ENCODE measurements at regions not wholly inside any gene's neighbourhood (a gene's known extent, or its start where the extent isn't known, plus 50 kb on each side); places are given as distances from the start of the nearest gene placed in this dataset.
"Not testable (repeated sequence)": the region's sequence is repeated elsewhere in the genome, so short reads cannot be mapped to it uniquely, and the experiment has no call there.

DNA sequence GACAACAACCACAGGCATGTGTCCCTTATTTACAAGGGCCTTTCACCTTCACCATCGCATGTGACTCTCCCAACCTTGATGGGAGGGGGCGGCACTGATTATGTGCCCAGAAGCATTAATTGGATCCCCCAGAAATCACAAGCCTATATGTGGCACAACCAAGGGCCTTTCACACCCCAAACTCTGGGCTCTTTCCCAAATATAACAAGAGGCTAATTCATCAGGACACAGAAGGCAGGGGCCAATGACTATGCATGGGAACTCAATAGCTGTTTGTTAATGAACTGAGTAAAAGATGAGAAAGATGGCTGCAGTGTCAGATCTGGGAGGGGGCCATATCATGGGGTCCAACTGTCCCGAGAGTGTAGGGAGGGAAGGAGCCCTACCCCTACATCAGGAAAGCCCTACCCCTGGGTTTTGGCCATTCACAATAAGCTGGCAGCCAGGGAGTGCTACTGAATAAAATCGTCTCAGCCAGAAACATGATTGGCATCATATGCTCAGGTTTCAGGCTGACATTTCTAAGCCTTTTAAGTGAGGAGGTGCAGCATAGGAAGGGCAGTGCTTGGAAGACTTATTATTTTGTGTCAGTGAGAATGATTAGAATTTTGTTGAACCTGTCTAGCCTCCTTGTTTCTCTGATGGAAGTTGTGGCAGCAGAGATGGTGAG, 814.4 kb upstream of the AMELY start:
- no peak for DNase-seq (ENCODE audit: low read depth in 2 of 2)

GRCh38 chrY:7723991-7724632, 812.6 kb upstream of the AMELY start:
- DNase-seq (ENCODE audit: low read depth in 2 of 2), result no peak

DNA sequence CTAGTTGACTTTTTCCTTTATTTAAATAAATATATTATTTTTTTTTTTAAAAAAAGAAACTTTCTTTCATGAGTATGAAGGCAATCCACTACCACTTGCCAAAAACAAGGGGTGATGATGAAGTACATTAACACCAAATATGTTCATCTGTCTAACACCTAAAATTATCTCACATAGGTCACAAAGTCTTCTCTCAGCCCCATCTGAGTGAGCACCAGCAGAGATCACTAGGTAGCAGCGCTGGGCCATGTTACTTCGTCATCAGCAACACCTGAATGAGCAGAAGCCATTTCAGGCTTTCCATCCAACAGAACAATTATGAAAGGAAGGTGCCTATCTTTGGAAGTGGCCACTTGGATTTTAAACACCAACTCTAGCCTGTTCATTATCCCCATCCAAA, 811.6 kb upstream of the AMELY start:
- no peak for DNase-seq (ENCODE audit: low read depth in 2 of 2)

DNA sequence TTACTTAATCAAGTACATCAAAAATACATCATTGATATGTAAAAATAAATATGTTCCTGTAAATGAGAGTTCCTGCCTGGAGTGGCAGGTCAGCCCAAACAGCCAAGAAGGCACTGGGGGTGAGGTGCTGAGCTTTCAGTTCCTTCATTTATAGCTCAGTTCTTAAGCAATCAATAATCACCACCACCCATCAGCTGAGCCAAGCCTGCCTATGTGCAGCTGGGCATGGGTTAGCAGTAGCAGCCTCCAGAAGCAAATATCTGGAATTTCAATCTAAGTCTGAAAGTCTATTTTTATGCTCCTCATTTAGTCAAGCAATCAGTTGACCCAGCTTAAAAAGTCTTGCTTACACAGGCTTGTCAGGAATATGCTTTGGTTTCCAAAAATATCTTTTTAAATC, 811.0 kb upstream of the AMELY start:
- DNase-seq (ENCODE audit: low read depth in 2 of 2), result no peak

- DNase-seq (ENCODE audit: low read depth in 2 of 2), result no peak
Observed at GRCh38 chrY:7720974-7721373, 809.4 kb upstream of the AMELY start.

GRCh38 chrY:7719271-7719670, 807.7 kb upstream of the AMELY start:
- no peak for DNase-seq (ENCODE audit: low read depth in 2 of 2)

GRCh38 chrY:7718626-7719025, 807.1 kb upstream of the AMELY start:
- no peak for DNase-seq (ENCODE audit: low read depth in 2 of 2)

GRCh38 chrY:7718126-7718525, 806.6 kb upstream of the AMELY start:
- DNase-seq (ENCODE audit: low read depth in 2 of 2), result no peak

- DNase-seq (ENCODE audit: low read depth in 2 of 2), result no peak
Observed at GRCh38 chrY:7714426-7714825, 802.9 kb upstream of the AMELY start.

DNA sequence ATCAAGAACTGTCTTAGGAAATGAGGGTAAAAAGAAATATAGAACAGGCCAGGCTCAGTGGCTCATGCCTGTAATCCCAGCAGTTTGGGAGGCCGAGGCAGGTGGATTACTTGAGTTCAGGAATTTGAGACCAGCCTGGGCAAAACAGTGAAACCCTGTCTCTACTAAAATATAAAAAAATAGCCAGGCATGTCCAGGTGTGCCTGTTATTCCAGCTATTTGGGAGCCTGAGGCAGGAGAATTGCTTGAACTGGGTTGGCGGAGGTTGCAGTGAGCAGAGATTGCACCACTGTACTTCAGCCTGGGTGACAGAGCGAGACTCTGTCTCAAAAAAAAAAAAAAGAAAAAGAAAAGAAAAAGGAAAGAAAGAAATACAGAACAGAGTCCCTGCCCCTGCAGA, 802.2 kb upstream of the AMELY start:
- not testable (repeated sequence) for DNase-seq (ENCODE audit: low read depth in 2 of 2)

DNA sequence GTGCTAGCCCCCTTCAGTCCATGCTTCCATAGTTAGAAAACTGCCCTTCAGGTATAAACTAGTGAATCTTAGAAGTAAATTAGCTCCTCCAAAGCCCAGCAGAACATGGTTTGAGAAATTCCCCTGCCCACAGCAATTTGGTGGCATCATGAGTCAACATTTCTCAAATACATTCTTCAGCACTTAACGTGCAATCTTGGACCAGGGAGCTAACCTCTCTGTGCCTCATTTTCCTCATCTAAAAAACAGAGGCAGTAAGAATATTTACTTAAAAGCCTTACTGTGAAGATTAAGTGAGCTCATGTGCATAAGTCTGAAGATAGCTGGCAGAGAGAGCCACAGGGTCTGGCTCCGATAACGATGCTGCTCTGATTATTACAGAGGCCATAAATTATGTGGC, 800.7 kb upstream of the AMELY start:
- no peak for DNase-seq (ENCODE audit: low read depth in 2 of 2)

GRCh38 chrY:7703578-7704140, 792.1 kb upstream of the AMELY start:
- no peak for DNase-seq (ENCODE audit: low read depth in 2 of 2)

DNA sequence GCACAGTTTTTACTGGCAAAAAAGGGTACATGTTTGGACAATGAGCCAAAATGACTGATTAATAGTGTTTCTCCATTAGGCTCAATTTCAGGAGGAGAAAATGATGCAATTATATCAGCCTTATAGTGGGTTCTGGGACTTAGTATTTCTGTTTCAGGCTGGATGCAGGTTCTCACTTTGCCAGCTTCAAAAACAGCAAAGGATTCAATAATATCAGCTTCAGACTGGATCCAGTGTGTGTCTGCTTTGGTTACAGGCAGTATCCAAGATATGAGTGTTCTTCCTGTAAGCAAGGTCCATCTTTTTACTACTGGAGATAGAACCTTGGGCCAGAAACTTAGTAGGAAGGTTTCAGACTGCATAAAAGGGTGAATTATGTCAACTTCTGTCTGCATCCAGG, 790.9 kb upstream of the AMELY start:
- DNase-seq (ENCODE audit: low read depth in 2 of 2), result no peak

GRCh38 chrY:7701676-7702075, 790.1 kb upstream of the AMELY start:
- DNase-seq (ENCODE audit: low read depth in 2 of 2), result no peak

DNA sequence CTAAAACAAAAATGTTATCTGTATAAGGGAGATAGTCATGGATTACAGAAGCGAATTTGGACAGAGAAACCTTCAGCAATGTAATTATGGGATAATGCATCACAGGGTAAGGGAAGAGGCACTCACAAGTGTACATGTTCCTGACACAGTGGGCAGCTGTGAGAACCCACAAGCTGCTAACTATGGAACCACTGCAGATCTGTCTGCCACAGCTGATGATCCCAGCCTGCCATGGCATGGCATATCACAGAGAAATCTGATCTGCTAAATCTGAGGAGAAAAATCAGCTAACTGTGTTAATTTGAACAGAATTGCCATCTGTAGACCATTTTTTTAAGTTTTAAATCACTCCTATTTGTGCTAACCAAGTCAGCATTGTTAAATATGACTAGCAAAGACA, 786.0 kb upstream of the AMELY start:
- DNase-seq (ENCODE audit: low read depth in 2 of 2), result no peak

- DNase-seq (ENCODE audit: low read depth in 2 of 2), result no peak
Observed at GRCh38 chrY:7692701-7693100, 781.1 kb upstream of the AMELY start.

DNA sequence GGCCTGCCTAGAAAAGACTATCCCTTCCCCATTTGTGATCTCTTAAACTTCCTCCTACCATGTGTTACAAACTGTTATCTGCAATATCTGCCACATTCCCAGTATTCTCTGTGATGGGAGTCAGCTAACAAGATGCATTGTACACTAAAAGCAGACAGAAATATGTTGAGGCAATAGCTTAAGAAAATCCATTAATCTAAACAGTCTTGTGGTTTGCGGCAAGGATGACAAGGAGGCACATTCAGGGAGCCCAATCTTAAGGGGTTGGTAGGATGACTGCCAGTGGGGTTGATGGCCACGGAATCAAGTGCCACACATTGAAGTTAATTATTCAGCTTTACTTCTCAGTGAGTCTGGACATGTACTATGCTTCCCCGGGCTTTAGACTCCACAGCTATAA, 775.5 kb upstream of the AMELY start:
- DNase-seq (ENCODE audit: low read depth in 2 of 2), result no peak

GRCh38 chrY:7684546-7684945, 773.0 kb upstream of the AMELY start:
- no peak for DNase-seq (ENCODE audit: low read depth in 2 of 2)

DNA sequence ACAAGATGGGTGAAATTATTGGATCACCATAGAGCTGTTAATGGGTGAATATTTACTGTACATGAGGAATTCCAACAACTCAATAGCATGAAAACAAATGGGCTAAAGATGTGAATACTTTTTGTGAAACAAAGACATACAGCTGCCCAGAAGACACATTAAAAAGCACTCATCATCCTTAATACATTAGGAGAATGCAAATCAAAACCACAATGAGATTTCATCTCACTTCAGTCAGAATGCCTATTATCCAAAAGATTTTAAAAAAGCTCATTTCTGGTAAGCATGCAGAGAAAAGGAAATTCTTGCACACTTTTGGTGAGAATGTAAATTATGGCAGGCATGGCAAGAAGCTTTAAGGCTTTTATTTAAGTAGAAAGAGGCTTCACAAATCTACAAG, 770.8 kb upstream of the AMELY start:
- no peak for DNase-seq (ENCODE audit: low read depth in 2 of 2)

- DNase-seq (ENCODE audit: low read depth in 2 of 2), result no peak
Observed at GRCh38 chrY:7681426-7681825, 769.9 kb upstream of the AMELY start.

GRCh38 chrY:7674465-7674864, 762.9 kb upstream of the AMELY start:
- DNase-seq (ENCODE audit: low read depth in 2 of 2), result no peak

- DNase-seq (ENCODE audit: low read depth in 2 of 2), result no peak
Observed at GRCh38 chrY:7672796-7673195, 761.2 kb upstream of the AMELY start.

DNA sequence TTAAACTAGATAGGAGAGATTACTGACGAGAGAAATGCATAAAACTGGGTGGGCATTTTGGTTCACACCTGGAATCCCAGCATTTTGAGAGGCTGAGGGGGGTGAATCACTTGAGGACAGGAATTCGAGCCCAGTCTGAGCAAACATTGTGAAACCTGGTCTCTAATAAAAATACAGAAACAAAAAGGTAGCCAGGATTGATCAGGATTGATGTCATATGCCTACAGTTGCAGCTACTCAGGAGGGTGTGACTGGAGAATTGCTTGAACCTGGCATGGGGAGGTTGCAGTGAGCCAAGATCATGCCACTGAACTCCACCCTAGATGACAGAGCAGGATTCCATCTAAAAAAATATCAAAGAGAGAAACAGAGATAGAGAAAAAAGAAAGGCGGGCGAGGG, 751.7 kb upstream of the AMELY start:
- DNase-seq (ENCODE audit: low read depth in 2 of 2), result no peak

DNA sequence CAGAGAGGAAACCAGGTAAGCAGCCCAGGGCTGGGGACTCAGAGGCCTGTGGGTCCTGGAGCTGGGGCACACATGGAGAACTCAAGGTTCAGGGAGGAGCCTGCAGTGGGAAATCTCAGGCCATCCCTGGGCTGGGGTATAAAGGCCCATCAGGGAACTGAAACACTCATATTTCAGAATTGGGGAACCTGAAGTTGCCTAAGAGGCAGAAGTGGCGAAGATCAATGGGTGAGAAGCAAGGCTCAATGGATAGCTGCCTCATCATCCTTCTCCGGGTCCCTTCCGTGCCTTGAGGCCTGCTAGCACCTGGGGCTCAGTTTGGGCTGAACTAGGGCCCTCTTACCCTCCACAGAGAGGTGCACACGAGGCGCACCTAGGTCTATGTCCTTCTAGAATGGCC, 747.5 kb upstream of the AMELY start:
- DNase-seq (ENCODE audit: low read depth in 2 of 2), result no peak
